ENCODE measurements at regions not wholly inside any gene's neighbourhood (a gene's known extent, or its start where the extent isn't known, plus 50 kb on each side); places are given as distances from the start of the nearest gene placed in this dataset.

DNA sequence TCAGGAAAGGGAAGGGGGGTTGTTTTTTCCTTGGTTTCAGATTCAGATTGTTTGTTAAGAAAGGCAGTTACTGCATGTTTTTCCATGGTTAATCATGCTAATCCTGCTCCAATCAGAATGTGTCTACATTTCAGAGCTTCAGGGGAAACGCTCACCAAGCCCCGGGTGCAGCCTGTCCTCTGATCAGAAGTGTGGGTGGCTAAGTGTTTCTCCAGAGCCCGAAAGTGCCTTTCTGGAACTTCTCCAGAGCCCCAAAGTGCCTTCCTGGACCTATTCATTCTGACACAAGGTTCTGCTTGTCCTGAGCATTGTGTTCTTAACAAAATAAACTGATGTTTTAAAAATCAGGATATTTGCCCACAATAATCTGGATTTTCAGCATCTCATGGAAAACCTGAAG is 359.0 kb upstream of the ZNF521 start:
- no peak for DNase-seq

DNA sequence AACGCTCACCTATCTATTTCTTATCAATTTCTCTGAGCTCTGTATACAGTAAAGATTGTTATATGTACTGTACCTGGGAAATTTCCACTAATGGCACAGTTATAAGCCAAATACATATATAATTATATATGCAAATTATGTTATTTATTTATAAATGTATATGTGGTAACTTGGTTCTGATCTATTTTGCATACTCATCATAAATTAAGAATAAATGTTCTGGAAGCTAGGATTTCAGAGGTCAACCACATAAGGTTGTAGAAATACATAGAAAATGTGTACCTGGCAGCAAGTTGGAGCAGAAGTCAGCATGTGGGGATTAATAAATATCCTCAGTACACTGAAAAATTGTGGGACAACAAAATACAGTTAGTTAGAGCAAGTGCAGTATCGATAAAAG is 353.7 kb upstream of the ZNF521 start:
- no peak for DNase-seq

DNA sequence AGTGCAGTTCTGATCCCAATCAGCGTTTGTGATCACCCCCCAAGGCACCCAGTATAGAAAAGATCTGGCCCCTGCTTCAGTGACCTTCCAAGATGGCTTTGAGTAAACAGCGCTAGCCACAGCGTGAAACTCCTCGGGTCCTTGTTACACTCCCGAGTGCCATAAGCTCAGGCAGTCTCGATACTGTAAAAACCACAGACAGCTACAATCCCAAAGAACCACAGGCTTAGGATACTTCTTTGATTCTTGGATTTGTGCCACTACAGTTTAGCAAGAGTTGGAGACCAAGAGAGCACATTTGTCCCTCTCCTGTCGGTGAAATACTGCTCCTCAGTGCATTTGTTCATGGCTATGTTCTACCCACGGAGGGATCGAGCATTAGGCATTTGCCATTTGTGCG is 352.5 kb upstream of the ZNF521 start:
- no peak for DNase-seq

DNA sequence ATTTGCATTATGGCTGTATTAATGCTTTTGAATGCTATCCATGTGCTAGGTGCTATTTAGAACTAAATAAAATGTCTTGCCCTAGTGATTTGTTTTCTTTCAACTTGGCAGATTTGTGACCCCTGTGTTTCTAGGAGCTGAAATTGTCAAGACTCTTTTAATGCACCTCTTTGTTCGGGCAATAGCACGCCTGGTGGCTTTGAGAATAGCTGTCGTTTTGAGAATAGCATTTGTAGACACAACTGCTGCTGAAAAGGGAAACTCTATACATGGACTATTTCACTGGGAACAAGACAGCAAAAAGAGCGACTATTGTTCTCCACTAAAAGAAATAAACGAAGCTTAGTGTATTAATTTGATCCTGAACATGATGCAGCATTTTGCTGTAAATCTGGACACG is 352.1 kb upstream of the ZNF521 start:
- no peak for DNase-seq

DNA sequence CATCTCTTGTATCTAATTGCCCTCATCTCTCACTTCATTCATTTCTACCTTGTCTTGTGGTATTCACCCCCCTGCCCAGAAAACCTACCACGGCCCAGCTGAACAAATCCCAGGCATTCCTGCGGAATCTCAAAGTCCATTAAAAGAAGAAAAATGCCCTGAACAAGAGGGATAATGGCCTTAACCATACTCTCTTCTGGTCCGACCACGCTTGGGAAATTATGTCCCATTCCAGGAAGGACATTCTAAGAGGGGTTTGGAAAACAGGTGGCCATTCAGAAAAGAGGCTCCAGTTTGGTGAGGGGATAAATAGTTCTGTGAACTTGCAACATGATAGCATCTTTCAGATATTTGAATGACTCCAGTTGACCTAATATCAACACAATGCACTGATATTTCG is 349.9 kb upstream of the ZNF521 start:
- DNase-seq = no peak

DNA sequence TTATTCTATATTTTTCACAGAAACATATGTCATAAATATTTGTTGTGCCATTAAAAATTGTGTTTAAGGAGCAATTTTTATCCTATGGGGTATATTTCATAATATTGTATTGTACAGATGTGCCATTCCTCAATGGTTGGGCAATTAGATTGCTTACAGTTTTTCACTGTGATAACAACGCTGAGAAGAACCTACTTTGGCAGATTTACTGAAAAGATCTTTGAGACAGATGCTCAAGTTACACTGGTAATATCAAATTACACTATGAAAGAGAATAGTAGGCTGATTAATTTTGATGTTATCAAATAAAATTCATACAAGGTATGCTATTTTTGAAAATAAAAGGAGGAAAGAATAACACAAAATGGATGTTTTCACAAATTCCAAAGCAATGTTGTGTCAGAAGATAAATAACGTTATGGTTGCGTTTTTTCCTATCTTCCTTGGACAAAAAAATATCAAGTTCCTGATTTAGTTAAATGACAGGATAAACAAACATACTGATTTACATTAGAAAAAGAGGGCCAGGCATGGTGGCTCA is 335.1 kb upstream of the ZNF521 start:
- no peak for DNase-seq

DNA sequence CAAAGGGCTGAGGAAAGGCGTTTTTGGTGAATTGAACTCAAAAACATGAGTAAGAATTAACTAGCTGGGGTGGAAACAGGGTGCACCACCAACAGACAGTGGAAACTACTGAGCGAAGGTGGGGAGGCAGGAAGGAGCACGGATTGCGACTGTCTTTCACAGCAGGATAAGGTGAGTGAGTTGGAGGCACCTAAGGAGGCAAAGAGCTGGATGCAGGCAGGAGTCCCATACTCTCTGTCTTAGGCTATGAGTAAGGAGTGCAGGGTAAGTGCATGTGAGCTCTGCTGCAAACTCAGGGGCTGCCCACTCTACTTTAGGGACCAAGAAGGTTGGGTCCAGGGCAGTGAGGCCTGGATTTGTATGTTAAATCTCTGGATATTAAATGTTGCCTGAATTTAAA is 333.1 kb upstream of the ZNF521 start:
- DNase-seq = no peak

DNA sequence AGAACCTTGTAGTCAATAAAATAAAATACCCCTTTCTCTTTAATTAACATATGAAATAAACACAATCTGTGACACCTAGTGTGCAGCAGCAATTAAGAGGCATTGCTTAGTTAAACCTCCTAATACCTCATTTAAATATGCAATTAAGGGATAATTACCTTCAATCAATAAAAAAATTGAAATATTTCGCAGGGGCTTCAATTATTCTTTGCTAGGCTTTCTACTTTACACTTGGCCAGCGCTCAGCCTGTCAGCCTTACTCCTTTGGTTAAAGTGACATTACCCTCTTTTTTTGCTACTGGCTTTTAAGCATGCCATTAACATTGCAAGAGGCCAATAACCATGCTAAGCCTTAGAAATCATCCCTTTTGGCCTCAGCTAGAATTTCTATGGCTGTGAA is 327.5 kb upstream of the ZNF521 start:
- DNase-seq = no peak

DNA sequence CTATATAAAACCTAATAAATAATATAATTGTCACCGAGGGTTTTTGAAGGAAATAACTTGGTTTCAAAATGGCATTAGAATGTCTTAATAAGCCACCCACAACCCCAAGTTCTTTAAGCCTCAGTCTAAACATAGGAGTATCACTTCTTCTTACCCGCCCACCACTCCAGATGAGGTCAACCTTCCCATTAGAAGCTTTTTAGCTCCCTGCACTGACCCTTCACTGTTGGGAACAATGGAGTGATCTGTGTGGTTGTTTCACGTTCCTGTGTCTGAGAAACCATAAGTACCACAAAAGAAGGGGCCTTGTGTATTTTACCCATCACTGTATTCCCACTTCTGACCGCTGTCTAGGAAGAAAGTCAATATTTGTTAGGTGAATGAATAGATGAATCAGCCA is 326.3 kb upstream of the ZNF521 start:
- no peak for DNase-seq

DNA sequence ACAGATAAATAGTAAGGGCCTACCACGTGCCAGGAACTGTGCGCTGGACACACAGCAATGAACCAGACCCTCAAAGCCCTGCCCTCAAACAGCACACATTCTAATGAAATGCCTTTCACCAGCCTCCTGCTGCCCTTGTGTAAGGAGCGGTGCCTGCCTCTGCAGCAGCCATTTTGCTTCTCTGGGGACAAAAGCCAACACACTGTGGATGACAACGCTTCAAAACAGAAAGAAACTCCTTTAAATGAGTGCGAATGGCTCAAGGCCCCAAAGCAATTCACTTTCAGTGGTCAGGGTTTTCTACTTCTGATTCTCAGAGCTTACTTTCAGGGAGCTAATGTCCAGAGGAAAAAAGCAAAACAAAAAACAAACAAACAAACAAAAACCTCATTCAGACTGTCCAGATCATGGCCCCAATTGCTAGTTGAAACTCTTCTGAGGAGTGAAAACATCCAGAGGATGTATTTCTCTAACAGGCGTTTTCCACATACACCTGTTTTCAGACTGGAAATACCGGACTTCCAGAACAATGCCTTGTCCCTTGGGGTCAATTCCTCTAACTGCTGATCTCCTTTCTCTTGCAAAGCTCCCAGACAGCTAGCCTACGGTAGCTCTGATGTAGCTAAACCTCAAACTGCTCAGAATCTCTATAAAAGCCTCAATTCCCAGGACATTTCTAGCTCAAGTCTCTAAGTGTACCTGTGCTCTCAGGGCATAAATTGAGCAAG is 323.3 kb upstream of the ZNF521 start:
- DNase-seq = no peak

DNA sequence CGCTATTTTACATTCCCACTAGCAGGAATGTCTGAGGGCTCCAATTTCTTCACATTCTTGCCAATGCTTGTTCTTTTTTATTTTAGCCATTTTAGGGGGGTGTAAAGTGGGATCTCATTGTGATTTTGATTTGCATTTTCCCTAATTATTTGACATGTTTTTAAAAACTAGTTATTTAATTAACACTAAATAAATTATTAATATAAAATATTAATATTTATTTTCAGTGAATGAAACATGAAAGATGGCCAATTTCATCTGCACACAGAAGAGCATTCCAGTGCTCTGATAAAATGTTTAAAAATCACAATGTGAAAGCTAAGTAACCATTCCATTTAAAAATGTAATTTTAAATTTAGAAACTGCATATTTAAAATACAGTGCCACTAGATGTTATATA is 322.2 kb upstream of the ZNF521 start:
- no peak for DNase-seq

DNA sequence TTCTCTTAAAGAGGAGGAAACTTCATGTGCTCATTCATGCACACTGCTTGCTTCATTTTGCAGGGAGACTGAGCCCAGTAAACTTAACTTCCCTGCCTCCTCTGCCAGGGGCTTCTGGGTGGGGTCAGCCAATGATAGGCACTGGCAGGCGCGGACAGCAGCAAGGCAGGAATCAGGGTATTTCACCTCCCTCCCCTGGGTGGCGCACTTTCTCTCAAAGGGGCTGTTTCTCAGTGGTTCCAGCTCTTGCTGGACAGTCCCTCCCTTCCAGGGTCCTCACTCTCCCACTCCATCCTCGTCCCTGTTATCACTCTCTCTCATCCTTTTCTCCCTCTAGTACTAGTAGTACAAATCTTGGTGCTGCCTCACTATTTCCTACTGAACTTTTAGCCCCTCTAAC is 320.5 kb upstream of the ZNF521 start:
- DNase-seq = no peak

DNA sequence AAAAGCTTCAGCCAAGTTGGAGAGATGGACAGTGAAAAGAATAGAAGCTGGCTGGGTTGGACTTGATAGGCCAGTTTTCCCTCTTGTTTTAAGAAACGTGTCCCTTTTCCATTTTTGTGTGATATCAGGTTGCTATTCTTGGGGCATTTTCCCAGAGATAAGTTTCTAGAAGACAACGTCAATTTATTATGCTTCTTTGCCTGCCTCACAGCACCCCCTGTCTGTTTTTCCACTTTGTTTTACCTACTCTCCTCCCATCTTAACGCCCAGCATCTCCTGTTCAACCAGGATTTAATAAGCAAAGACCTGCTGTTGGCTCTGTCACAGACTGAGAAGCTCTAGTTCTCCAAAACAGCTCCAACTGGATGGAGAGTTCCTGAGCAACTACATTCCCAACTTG is 317.8 kb upstream of the ZNF521 start:
- no peak for DNase-seq

DNA sequence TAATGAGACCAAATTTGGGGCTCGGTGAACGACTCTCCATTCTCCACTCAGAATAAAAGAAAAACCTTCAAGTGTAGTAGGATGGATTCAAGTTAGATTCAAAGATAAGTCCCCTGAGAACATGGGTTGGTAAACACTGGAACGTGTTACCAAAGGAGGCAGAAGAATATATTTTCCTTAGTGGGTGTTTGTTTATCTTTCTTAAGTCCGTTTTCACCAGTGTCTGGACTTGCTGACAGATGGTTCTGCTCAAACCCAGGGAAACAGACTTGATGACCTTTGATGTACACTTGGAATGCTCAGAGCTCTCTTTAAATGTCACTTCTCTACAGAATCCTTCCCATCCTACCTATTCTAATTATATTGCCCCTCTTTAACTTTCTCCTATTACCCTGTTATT is 310.3 kb upstream of the ZNF521 start:
- no peak for DNase-seq

DNA sequence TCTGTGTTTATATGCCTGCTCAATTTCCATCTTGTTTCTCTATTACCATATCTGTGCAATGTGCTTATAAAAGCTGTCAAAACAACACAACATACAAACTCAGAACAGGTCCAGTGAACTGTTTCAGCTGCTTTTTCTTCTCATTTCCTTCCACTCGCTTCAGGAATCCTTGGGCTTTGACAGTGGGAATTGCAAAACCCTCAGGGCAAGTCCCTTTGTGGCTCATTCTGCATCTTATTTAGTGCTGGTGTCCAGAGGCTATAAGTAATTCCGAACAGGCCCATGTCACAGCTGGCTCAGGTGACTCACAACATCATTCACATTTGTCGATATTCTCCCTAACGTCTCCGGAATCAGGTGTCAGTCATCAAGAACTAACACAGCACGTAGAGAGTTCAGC is 309.9 kb upstream of the ZNF521 start:
- DNase-seq = no peak

DNA sequence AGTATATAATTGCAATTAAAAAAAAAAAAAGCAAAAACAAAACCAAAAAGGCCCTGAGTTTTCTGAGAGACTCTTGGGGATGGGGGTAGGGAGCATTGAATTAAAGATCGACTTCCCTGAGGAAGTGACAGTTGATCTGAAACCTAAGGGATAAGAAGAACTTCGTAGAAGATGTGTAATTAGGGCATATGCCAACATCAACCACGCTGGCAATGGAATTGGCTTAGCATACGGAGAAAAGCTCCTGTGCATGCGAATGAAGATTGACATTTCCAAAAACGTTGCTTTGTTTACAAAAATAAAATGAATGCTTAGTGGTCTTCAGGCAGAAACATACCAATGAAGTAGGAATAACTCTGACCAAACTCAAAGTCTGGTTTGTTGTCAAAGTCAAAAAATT is 307.6 kb upstream of the ZNF521 start:
- no peak for DNase-seq

DNA sequence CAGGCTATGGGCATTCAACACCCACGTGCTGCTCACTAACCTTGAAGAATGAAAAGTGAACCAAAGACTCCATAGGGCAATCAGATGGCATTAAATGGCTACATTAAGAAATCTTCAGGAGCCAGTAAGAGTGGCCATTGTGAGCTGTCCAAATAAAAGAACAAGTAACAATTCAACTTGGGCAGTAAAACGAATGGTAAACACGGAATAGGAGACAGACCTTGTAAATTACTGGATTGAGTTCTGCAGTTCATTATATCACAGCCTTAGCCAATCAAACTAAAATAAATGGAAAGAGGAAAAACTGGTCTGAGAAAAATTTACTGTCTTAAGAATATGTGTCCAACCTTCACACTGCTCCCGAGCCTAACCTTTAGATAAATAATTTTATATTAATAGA is 306.5 kb upstream of the ZNF521 start:
- DNase-seq = no peak

DNA sequence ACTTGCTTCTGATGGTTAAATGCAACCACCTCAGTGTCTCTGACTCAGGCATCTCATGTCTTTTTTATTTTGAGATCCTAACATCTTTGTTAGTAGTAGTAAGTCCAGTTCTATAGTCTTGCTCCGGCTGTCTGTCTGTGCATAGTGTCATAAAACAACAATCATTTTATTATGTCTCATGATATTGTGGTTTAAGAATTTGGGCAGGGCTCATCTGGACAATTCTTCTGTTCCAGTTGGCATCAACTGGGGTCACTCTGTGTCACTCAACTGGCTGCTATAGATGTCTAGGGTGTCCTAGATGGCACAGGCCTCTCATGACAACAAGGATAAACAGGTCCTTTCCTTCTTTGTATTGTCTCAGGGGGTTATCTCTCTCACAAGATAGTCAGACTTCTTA is 299.6 kb upstream of the ZNF521 start:
- DNase-seq = no peak

DNA sequence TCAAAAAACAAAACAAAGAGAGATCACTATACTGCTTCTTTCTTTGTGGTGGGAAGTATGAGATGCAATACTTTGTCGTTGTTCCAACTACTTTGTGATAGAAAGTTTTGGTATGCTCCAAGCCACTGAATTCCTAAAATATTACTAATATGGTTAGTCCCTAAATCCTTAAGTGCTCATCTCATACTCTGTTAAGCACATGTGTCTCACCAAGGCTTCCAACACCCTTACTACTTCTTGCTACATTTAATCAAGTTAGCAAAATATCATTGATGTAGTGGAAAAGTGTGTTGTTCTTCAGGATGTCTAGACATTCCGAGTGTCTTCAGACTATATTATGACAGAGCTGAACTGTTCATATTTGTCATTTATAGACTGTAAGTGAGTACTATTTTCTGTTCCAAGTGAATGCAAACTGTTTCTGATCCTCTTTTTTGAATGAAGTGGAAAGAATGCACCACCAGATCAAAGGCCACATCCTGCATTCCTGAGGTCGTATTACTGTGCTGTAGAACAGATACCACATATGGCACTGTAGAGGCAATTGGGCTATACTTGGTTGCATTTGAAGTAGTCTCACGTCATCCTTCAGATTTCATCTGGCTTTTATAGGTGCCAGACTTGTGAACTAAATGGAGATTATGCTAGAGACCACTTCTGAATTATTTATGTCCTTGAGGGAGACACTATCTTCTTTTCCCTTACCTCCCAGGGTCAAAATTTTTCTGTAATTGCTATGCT is 298.4 kb upstream of the ZNF521 start:
- no peak for DNase-seq

DNA sequence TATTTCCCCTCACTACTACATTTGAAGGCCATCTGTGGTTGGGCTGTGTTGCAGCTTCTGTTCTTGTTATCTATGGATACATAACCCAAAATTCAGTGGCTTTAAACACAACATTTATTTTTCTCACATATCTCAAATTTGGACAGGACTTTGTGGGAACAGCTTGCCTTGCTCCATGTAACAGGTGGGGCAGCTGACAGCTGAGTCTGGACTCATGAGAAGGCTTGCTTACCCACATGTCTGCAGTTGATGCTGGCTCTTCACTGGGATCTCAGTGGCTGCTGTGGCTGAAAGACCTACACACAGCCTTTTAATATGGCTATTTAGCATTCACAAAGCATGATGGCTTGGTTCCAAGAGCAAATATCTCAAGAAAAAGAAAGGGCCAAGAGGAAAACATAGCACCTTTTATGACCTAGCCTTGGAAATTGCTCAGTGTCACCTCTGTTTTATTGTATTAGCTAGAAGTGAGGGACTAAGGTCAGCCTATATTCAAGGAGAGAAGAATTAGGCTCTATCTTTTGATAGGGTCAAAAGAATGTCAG is 296.8 kb upstream of the ZNF521 start:
- no peak for DNase-seq

DNA sequence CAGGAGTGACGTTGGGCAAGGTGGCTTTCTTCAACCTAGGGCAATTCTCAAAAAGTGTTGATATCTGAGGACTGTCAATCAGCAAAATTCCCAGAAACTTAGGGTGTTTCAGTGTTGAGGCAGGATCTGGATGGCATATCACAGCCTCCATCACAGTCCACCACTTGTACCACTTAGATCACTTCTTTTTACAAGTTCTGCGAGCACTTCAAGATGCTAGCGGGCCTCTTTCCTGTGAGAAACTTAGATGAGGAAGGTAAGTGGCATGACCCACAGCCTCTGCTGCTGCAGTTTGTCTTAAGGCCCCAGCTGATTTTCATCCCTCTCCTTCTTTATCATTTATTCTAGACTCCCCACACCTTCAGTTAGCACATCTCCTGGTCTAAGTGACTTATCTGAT is 295.4 kb upstream of the ZNF521 start:
- no peak for DNase-seq

DNA sequence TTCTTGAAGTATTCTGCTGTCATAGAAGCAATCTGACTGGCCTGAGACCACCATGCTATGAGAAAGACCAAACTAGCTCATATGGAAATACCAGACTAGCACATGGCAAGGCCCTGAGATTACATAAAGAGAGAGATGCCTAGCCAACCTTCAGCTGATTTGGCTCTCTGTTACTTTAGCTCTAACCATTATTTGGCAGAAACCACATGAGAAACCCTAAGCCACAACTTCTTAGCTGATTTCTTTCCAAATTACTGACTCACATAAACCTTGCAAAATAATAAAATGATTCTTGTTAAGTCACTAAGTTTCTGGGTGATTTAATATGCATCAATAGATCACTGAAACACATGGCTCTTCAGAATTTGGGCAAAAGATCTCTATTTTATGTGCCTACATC is 295.0 kb upstream of the ZNF521 start:
- DNase-seq = no peak

DNA sequence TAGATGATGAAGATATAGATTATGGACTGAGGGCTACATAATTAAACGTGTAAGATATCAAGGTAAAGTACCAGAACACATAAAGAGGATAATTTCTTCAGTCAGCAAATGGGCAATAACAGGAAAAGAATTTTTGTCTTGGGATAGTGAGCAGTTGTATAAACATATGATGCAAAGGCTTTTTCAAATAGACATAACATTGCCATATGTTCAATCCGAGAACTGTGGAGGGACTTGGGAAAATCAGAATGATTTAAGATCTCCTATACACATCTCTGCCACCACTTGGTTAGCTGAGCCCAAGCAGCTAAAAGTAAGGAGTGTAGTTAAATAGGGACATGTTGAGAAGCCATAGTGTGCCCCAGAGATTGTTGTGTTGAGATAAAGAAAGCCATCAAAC is 287.6 kb upstream of the ZNF521 start:
- no peak for DNase-seq

DNA sequence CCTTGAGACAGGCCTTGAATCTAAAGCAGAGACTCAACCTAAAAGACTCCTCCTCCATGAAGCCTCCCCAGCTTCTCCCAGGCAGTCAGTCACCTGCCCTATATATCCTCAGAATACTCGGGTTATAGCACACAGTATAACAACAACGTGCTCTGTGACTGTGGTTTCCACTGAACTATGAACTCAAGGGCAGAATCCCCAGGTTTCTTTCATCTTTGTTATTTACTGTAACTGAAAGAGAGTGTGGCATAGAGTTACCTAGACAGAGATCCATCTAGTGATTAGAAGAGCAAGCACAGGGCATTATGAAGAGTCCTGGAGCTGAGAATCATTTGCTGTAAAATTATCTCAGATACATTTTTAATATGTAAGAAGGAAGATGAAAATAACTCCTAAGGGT is 281.6 kb upstream of the ZNF521 start:
- no peak for DNase-seq

Measured in NCI-H1105 (cell line).